ENCODE measurements at regions not wholly inside any gene's neighbourhood (a gene's known extent, or its start where the extent isn't known, plus 50 kb on each side); places are given as distances from the start of the nearest gene placed in this dataset.

GRCh38 chr16:11401161-11402050, 56.1 kb downstream of the RMI2 start:
- no peak for DNase-seq
- TF ChIP-seq GATA1 (IDR thresholded peaks at IDR 0.05; ENCODE audit: low read depth, low read length) (no peak), POLR2A (IDR thresholded peaks at IDR 0.05; ENCODE audit: low read length) (no peak)

GRCh38 chr16:11402051-11402744, 56.9 kb downstream of the RMI2 start:
- no peak for TF ChIP-seq POLR2A (IDR thresholded peaks at IDR 0.05; ENCODE audit: low read length)
- no peak for TF ChIP-seq GATA1 (IDR thresholded peaks at IDR 0.05; ENCODE audit: low read depth, low read length)
- DNase-seq = no peak

- no peak for DNase-seq
- TF ChIP-seq GATA1 (IDR thresholded peaks at IDR 0.05; ENCODE audit: low read depth, low read length) = no peak
- no peak for TF ChIP-seq POLR2A (IDR thresholded peaks at IDR 0.05; ENCODE audit: low read length)
Observed at GRCh38 chr16:11402745-11403533, 57.7 kb downstream of the RMI2 start.

- no peak for DNase-seq
- TF ChIP-seq GATA1 (IDR thresholded peaks at IDR 0.05; ENCODE audit: low read depth, low read length) (no peak), POLR2A (IDR thresholded peaks at IDR 0.05; ENCODE audit: low read length) (no peak)
Observed at GRCh38 chr16:11403534-11403795, 58.2 kb downstream of the RMI2 start.

GRCh38 chr16:11403920-11404319, 58.7 kb downstream of the RMI2 start:
- DNase-seq = no peak
- TF ChIP-seq GATA1 (IDR thresholded peaks at IDR 0.05; ENCODE audit: low read depth, low read length) (no peak), POLR2A (IDR thresholded peaks at IDR 0.05; ENCODE audit: low read length) (no peak)

GRCh38 chr16:11404603-11405002, 59.3 kb downstream of the RMI2 start:
- TF ChIP-seq POLR2A (IDR thresholded peaks at IDR 0.05; ENCODE audit: low read length) (no peak), GATA1 (IDR thresholded peaks at IDR 0.05; ENCODE audit: low read depth, low read length) (no peak)
- DNase-seq = no peak

GRCh38 chr16:11405331-11406176, 60.3 kb downstream of the RMI2 start:
- DNase-seq = peak; percentile 25 to 56
- TF ChIP-seq POLR2A (IDR thresholded peaks at IDR 0.05; ENCODE audit: low read length) (no peak), GATA1 (IDR thresholded peaks at IDR 0.05; ENCODE audit: low read depth, low read length) (no peak)

GRCh38 chr16:11406177-11406560, 60.9 kb downstream of the RMI2 start:
- no peak for DNase-seq
- no peak for TF ChIP-seq GATA1 (IDR thresholded peaks at IDR 0.05; ENCODE audit: low read depth, low read length)
- TF ChIP-seq POLR2A (IDR thresholded peaks at IDR 0.05; ENCODE audit: low read length) = no peak

- DNase-seq = peak; percentile 63 to 79
- TF ChIP-seq GATA1 (IDR thresholded peaks at IDR 0.05; ENCODE audit: low read depth, low read length) (no peak), POLR2A (IDR thresholded peaks at IDR 0.05; ENCODE audit: low read length) (no peak)
Observed at GRCh38 chr16:11407047-11407982, 62.1 kb downstream of the RMI2 start.

- TF ChIP-seq POLR2A (IDR thresholded peaks at IDR 0.05; ENCODE audit: low read length) = no peak
- no peak for TF ChIP-seq GATA1 (IDR thresholded peaks at IDR 0.05; ENCODE audit: low read depth, low read length)
- DNase-seq = no peak
Observed at GRCh38 chr16:11408216-11408615, 63.0 kb downstream of the RMI2 start.

- no peak for TF ChIP-seq POLR2A (IDR thresholded peaks at IDR 0.05; ENCODE audit: low read length)
- TF ChIP-seq GATA1 (IDR thresholded peaks at IDR 0.05; ENCODE audit: low read depth, low read length) = no peak
- DNase-seq = no peak
Observed at GRCh38 chr16:11409398-11409797, 64.1 kb downstream of the RMI2 start.

- no peak for DNase-seq
- TF ChIP-seq GATA1 (IDR thresholded peaks at IDR 0.05; ENCODE audit: low read depth, low read length) (no peak), POLR2A (IDR thresholded peaks at IDR 0.05; ENCODE audit: low read length) (no peak)
Observed at GRCh38 chr16:11410376-11411058, 65.3 kb downstream of the RMI2 start.
